Right lobe of liver (tissue), 6 donors: ENCODE measurements at regions not wholly inside any gene's neighbourhood (a gene's known extent, or its start where the extent isn't known, plus 50 kb on each side); places are given as distances from the start of the nearest gene placed in this dataset.

Experiments used
- ATAC-seq, 4 donors: fragments of 200-7000 bp; cut with Tn5 transposase; one replicate each; pipeline ENCODE4 v1.9.1; 2020; ENCODE audit warnings: mild to moderate bottlenecking in 4 of 4, moderate library complexity in 4 of 4
- DNase-seq, 3 donors: peaks; one replicate each; pipeline ENCODE4 v3.0.0-alpha.2; 2020
- H3K27ac ChIP-seq, 3 donors: fragments of 200-600 bp; one replicate each; pipeline ENCODE4 v1.8.0; 2022
- H3K27me3 ChIP-seq, 2 donors: fragments of 200-600 bp; one replicate each; pipeline ENCODE4 v1.8.0; 2022
- H3K36me3 ChIP-seq, 4 donors: fragments of 200-600 bp; sonication (generic) in 1 of 4; one replicate each; pipeline versions ENCODE4 v1.5.1 to v1.8.0; 2017 to 2022; ENCODE audit warnings: control low read depth in 1 of 4
- H3K4me1 ChIP-seq, 4 donors: fragments of 200-600 bp; sonication (generic) in 1 of 4; one replicate each; pipeline versions ENCODE4 v1.5.1 to v1.8.0; 2017 to 2022; ENCODE audit warnings: control low read depth in 1 of 4
- H3K4me3 ChIP-seq, 3 donors: fragments of 200-600 bp; one replicate each; pipeline ENCODE4 v1.8.0; 2022
- H3K9me3 ChIP-seq, 4 donors: fragments of 200-600 bp; sonication (generic) in 1 of 4; one replicate each; pipeline versions ENCODE4 v1.5.1 to v1.8.0; 2017 to 2022; ENCODE audit warnings: control low read depth in 1 of 4
- CTCF ChIP-seq, 4 donors: fragments of 200-600 bp in 3 of 4; fragments of 450-650 bp in 1 of 4; IDR thresholded peaks; one replicate each; pipeline versions ENCODE4 v1.5.1 to v1.8.0; 2016 to 2022; ENCODE audit warnings: antibody characterized with exemption in 4 of 4, mild to moderate bottlenecking in 2 of 4
- POLR2A ChIP-seq: fragments of 450-650 bp; IDR thresholded peaks from one replicate; pipeline ENCODE4 v1.6.1; 2017; ENCODE audit warnings: antibody characterized with exemption, mild to moderate bottlenecking
- WGBS: methylation state at CpG from one replicate; pipeline ENCODE4 v1.1.6; 2018; ENCODE audit warnings: low coverage, low lambda C conversion rate; ENCODE audit not compliant: insufficient coverage; ENCODE audit errors: missing lambda C conversion rate; 5-methylcytosine and 5-hydroxymethylcytosine counted together
- intact Hi-C, 2 donors: fragments of 100-400 bp; cut with DNase I; formaldehyde crosslinking; loops; one replicate each; pipeline versions ENCODE4 v1.11.2 to v1.14.1; 2022
- donor health status: DM: no; HTN: yes; CAD: no.
- donor health status: DM: no; HTN: no; CAD: no.
- donor health status: DM: no; HTN: no; CAD: no.
- donor health status: DM: no; HTN: yes; CAD: no.
- donor health status: DM: no; HTN: yes; CAD: no.

- Histone ChIP-seq H3K4me3 (no peak overlapping the region), H3K36me3 (no peaks in the 10 kb centered on the region), H3K9me3 (no peaks in the 10 kb centered on the region), H3K27me3 (no peaks in the 10 kb centered on the region), H3K27ac (no peak overlapping the region), H3K4me1 (no peaks in the 10 kb centered on the region)
- ATAC-seq: no peak
- no peak for DNase-seq
- intact Hi-C loops: no loop called here
- 61% methylated on average over 5 of the region's 5 CpGs for WGBS
- TF ChIP-seq CTCF (IDR thresholded peaks at IDR 0.05) (no peak), POLR2A (no peak)
Observed at GRCh38 chr15:38945551-38946298, 381.1 kb upstream of the RASGRP1 start.

GRCh38 chr15:38954090-38954489, 389.5 kb upstream of the RASGRP1 start:
- Histone ChIP-seq H3K4me1 (no peaks in the 10 kb centered on the region), H3K4me3 (no peak overlapping the region), H3K27me3 (no peaks in the 10 kb centered on the region), H3K36me3 (no peaks in the 10 kb centered on the region), H3K9me3 (no peaks in the 10 kb centered on the region), H3K27ac (no peak overlapping the region)
- no peak for TF ChIP-seq POLR2A
- TF ChIP-seq CTCF (IDR thresholded peaks at IDR 0.05): no peak
- DNase-seq (no peak), ATAC-seq (no peak)
- intact Hi-C loops: no loop called here
- WGBS: 50% methylated on average over 3 of the region's 3 CpGs

GRCh38 chr15:38961456-38961855, 396.8 kb upstream of the RASGRP1 start:
- Histone ChIP-seq H3K27ac (no peak overlapping the region), H3K9me3 (no peaks in the 10 kb centered on the region), H3K27me3 (no peaks in the 10 kb centered on the region), H3K4me3 (no peak overlapping the region), H3K4me1 (no peaks in the 10 kb centered on the region), H3K36me3 (no peaks in the 10 kb centered on the region)
- ATAC-seq (no peak), DNase-seq (no peak)
- no peak for TF ChIP-seq POLR2A
- no peak for TF ChIP-seq CTCF (IDR thresholded peaks at IDR 0.05)
- intact Hi-C loops: no loop called here
- 28% methylated on average over 2 of the region's 2 CpGs for WGBS

GRCh38 chr15:38961931-38962330, 397.3 kb upstream of the RASGRP1 start:
- DNase-seq: no peak
- H3K4me3 ChIP-seq: no peak overlapping the region
- intact Hi-C loops: no loop called here
- H3K4me1 ChIP-seq: no peaks in the 10 kb centered on the region
- H3K36me3 ChIP-seq: no peaks in the 10 kb centered on the region
- TF ChIP-seq POLR2A: no peak
- TF ChIP-seq CTCF (IDR thresholded peaks at IDR 0.05): no peak
- 64% methylated on average over 2 of the region's 2 CpGs for WGBS
- no peak overlapping the region for H3K27ac ChIP-seq
- no peaks in the 10 kb centered on the region for H3K9me3 ChIP-seq
- no peaks in the 10 kb centered on the region for H3K27me3 ChIP-seq
- ATAC-seq: no peak
